SK-N-SH treated with all-trans-retinoic acid at 6 μM for 48 hours (cell line): ENCODE measurements at regions not wholly inside any gene's neighbourhood (a gene's known extent, or its start where the extent isn't known, plus 50 kb on each side); places are given as distances from the start of the nearest gene placed in this dataset.

ENCODE experiments used
- CREB5 ChIP-seq: fragments of 250-450 bp; sonication (Bioruptor Pico); IDR thresholded peaks from 2 replicates; pipeline ENCODE4 v1.5.1; 2020; ENCODE audit warnings: low read depth, mild to moderate bottlenecking, moderate library complexity
- ESRRG ChIP-seq: fragments of 250-450 bp; sonication (Bioruptor Pico); IDR thresholded peaks from 2 replicates; pipeline ENCODE4 v1.6.1; 2021; ENCODE audit warnings: mild to moderate bottlenecking
- OSR1 ChIP-seq: fragments of 250-450 bp; sonication (Bioruptor Pico); IDR thresholded peaks from 2 replicates; pipeline ENCODE4 v1.8.0; 2022; ENCODE audit warnings: moderate library complexity, mild to moderate bottlenecking, inconsistent platforms
- TCF4 ChIP-seq: fragments of 250-450 bp; sonication (Bioruptor Pico); IDR thresholded peaks from 2 replicates; pipeline ENCODE4 v1.8.0; 2021; ENCODE audit warnings: mild to moderate bottlenecking, moderate library complexity, borderline replicate concordance
- TSHZ2 ChIP-seq: fragments of 250-450 bp; sonication (Bioruptor Pico); IDR thresholded peaks from 2 replicates; pipeline ENCODE4 v1.5.0; 2020; ENCODE audit warnings: mild to moderate bottlenecking, moderate library complexity
- ZFP3 ChIP-seq: fragments of 250-450 bp; sonication (Bioruptor Pico); IDR thresholded peaks from 2 replicates; pipeline ENCODE4 v1.5.0; 2020; ENCODE audit warnings: mild to moderate bottlenecking, moderate library complexity

GRCh38 chr6:129936329-129937165 is 75.4 kb upstream of the TMEM244 start:
- TF ChIP-seq TCF4 (CRISPR knock-in tag) (no peak), CREB5 (CRISPR knock-in tag) (no peak), TSHZ2 (CRISPR knock-in tag) (no peak), ZFP3 (CRISPR knock-in tag) (no peak), OSR1 (CRISPR knock-in tag) (no peak), ESRRG (CRISPR knock-in tag) (no peak)
